A172 (cell line): ENCODE measurements at regions not wholly inside any gene's neighbourhood (a gene's known extent, or its start where the extent isn't known, plus 50 kb on each side); places are given as distances from the start of the nearest gene placed in this dataset.

ENCODE experiments used
- DNase-seq: peaks from one replicate; pipeline ENCODE4 v3.0.0-alpha.2; 2015; ENCODE audit warnings: low spot score

DNA sequence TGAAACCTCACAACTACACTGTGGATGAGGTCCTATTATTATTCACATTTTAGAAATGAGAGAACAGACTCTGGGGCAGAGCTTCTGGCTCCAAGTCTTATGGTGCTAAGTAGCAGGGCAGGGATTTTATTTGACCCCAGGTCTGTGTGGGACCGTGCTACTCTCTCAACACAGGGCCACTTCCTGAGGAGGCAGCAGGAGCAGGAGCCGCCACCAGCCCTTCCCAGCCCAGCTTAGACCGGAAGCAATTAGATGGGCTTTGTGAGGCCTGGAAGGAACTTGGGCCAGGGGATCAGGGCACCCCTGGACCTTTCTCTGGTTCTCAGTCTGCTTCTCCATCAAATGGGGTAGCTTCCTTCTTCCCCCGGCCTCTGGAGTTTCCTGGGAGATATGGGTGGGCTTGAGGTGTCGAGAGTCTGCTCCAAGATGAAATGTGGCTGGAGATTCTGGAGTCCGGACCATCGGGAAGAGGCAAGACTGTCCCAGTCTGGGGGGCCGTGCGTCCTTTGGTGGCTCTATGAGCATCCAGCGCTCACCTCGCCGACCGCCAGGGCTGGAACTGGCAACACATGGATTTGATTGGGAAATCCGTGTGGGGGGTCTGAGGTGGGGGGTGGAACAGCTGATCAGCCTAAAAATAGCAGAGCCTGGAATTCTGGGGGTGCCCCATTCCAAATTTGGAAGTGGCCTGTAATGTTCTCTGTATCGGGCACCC lies 136.8 kb downstream of the FOXD2 start:
- DNase-seq, result no peak

- peak; percentile 72 for DNase-seq
Observed at GRCh38 chr1:47575855-47576757, 138.3 kb downstream of the FOXD2 start.

- no peak for DNase-seq
Observed at GRCh38 chr1:47576758-47577115, 138.9 kb downstream of the FOXD2 start.

GRCh38 chr1:47577303-47578025 lies 139.6 kb downstream of the FOXD2 start:
- no peak for DNase-seq

- no peak for DNase-seq
Observed at GRCh38 chr1:47578026-47578720, 140.3 kb downstream of the FOXD2 start.

GRCh38 chr1:47578721-47579419 lies 141.0 kb downstream of the FOXD2 start:
- no peak for DNase-seq

DNA sequence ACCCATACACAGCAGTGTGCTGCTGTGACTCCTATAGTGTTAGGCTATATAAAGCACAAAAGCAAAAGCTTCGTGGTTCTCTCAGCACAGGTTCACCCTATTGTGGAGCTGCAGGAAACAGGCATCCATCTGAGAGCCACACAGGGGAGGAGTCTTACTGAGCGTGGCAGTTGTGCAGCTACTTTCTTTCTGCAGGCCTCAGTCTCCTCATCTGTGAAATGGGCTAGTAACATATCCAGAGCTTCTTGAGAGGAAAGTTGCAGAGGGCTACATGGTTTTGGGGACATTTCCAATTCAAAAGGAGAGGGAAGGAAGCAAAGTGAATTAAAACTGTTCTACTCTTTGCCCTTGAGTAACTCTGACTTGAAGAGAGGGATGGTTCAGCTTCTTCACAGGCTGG lies 142.0 kb downstream of the FOXD2 start:
- no peak for DNase-seq

DNA sequence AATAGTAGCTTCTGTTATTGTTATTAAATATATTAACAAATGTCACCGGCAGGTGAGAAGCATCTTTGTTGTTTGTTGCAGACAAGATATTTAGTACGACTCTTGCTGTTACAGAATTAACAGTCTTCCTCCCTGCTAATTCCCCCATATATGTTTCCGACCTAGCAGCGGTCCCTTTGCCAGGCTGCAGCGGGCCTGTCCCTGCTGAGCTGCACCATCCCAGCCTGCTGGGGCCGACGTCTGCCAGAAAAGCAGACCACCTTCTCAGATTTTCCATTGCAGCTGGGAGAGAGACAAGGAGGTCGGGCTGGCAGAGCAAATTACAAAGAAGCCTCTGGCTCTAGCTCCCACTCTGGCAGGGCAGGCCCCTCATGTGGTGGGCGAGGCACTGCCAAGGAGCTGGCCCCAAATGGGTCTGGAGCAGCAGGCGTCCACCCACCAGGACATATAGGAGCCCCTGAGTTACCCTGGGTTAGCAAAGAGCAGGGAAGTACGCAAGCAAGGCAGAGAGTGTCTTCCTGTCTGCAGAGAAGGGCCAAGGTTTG lies 142.7 kb downstream of the FOXD2 start:
- DNase-seq, result no peak

- no peak for DNase-seq
Observed at GRCh38 chr1:47582891-47583608, 145.2 kb downstream of the FOXD2 start.

GRCh38 chr1:47584249-47584648 lies 146.4 kb downstream of the FOXD2 start:
- DNase-seq, result no peak

GRCh38 chr1:47585141-47585902 lies 147.5 kb downstream of the FOXD2 start:
- DNase-seq, result no peak

- peak; percentile 64 for DNase-seq
Observed at GRCh38 chr1:47587891-47588582, 150.2 kb downstream of the FOXD2 start.

- no peak for DNase-seq
Observed at GRCh38 chr1:47590523-47591225, 152.8 kb downstream of the FOXD2 start.

GRCh38 chr1:47591801-47592200 lies 154.0 kb downstream of the FOXD2 start:
- DNase-seq, result no peak

DNA sequence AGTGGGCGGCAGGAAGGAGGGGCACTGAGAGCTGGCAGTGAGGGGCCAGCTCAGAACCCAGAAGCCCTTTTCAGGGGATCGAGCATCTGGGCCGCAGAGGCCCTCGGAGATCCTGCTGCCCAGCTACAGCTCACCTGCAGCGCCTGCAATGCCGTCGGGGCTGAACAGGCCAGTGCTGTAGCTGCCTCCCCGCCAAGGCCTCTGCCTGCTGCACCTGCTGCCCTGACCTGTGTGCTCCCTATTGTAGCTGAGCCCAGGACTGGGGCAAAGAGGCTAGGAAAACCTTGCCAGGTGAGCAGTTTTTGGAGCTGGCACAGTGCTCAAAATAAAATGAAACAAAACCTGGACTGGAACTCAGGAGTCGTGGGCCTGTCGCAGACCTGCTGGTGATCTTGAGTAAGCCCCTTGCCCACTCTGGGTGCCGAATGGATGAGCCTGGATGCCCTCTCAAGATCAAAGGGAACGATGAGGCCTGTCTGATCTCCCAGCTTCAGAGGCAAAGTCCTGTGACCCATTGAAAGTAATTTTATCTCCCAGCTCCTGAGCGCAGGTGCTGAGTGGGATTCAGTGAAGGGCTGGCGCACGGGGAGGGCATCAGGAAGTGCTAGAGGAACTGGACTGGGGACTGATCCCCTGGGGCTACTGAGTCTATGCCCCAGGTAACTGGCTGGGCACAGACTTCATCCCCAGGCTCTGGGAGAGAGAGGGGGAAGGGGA lies 154.6 kb downstream of the FOXD2 start:
- no peak for DNase-seq

- DNase-seq, result no peak
Observed at GRCh38 chr1:47593013-47593568, 155.2 kb downstream of the FOXD2 start.

DNA sequence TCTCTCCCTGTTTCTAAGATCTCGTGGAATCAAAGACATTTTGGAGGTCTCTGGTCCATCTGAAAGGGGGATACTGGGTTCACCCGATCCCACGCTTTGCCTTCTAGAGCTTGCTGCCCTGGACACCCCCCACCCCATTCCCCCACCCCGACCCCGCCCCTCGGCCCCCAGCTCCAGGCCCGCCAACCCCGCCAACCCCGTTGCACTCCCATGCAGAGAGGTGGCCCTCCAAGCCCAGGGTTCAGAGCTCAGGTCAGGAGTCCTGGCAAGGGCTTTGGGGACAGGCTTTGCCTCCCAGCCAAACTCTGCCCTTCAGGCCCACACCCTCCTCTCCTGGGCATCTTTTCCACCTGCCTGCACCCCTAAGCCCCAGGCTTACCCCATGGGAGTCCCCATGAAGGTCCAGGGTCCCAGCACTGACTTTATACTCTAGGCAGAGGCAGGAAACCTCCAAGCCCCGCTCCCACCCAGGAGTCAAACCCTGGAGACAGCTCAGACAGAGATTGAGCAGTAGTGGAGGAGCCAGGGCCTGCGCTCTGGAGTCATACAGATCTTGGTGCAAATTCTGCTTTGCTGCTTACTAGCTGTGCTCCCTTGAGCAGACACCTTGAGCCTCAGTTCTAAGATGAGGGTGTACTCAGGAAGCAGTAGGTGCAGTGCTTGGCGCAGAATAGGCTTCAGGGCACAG lies 155.9 kb downstream of the FOXD2 start:
- no peak for DNase-seq
